Peyer's patch (tissue), 4 donors: ENCODE measurements at regions not wholly inside any gene's neighbourhood (a gene's known extent, or its start where the extent isn't known, plus 50 kb on each side); places are given as distances from the start of the nearest gene placed in this dataset.

Experiments used
- DNase-seq, 3 donors: peaks; one replicate each; pipeline ENCODE4 v3.0.0-alpha.2; 2017 to 2019
- H3K27ac ChIP-seq, 4 donors: fragments of 200-600 bp; sonication (generic); one replicate each; pipeline ENCODE4 v1.5.1; 2016 to 2019
- H3K27me3 ChIP-seq, 2 donors: fragments of 200-600 bp; sonication (generic); one replicate each; pipeline ENCODE4 v1.5.1; 2019
- H3K36me3 ChIP-seq, 3 donors: fragments of 200-600 bp; sonication (generic); one replicate each; pipeline ENCODE4 v1.5.1; 2016 to 2019
- H3K4me1 ChIP-seq, 4 donors: fragments of 200-600 bp; sonication (generic); one replicate each; pipeline ENCODE4 v1.5.1; 2016 to 2019
- H3K4me3 ChIP-seq, 4 donors: fragments of 200-600 bp; sonication (generic); 1 replicate in 3 of 4; 2 replicates in 1 of 4; pipeline ENCODE4 v1.5.1; 2016 to 2019; ENCODE audit warnings: mild to moderate bottlenecking in 1 of 4
- H3K9me3 ChIP-seq, 4 donors: fragments of 200-600 bp; sonication (generic); one replicate each; pipeline ENCODE4 v1.5.1; 2016 to 2019; ENCODE audit warnings: mild to moderate bottlenecking in 1 of 4
- POLR2A ChIP-seq, 2 donors: fragments of 450-650 bp; IDR thresholded peaks; one replicate each; pipeline ENCODE4 v1.5.1; 2017; ENCODE audit warnings: antibody characterized with exemption in 2 of 2, mild to moderate bottlenecking in 2 of 2, moderate library complexity in 2 of 2
- TF ChIP-seq, protein P1 (sequence below), 6 experiments: fragments of 450-650 bp in 4 of 6; fragments of 200-600 bp in 2 of 6; sonication (generic) in 1 of 6; IDR thresholded peaks; one replicate each; pipeline ENCODE4 v1.5.1; 2017 to 2019; ENCODE audit warnings: antibody characterized with exemption in 6 of 6, mild to moderate bottlenecking in 3 of 6, moderate library complexity in 1 of 6

DNA sequence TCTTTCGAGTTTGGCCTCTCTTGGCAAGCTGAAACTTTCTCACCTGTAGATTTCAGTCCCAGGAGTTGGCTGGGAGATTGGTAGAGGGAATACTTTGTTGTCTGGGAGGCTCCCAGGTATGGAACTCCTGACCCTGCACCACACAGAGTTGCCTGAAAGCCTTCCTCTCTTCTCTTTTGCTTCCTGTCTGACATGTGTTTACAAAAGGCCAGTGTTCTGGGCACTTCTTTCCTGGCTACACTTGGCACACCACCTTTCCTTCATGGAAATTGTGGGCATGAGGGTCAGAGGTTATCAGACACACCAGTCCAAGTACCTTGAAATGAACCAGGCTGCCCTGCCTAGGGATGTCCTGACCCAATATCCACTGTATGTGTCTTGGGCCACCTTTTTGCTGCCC, 123.7 kb downstream of the ABHD5 start:
- Histone ChIP-seq H3K27ac (no peak overlapping the region), H3K4me1 (no peaks in the 10 kb centered on the region), H3K27me3 (no peaks in the 10 kb centered on the region), H3K36me3 (no peaks in the 10 kb centered on the region), H3K9me3 (no peaks in the 10 kb centered on the region), H3K4me3 (no peak overlapping the region)
- TF ChIP-seq, protein P1, sequence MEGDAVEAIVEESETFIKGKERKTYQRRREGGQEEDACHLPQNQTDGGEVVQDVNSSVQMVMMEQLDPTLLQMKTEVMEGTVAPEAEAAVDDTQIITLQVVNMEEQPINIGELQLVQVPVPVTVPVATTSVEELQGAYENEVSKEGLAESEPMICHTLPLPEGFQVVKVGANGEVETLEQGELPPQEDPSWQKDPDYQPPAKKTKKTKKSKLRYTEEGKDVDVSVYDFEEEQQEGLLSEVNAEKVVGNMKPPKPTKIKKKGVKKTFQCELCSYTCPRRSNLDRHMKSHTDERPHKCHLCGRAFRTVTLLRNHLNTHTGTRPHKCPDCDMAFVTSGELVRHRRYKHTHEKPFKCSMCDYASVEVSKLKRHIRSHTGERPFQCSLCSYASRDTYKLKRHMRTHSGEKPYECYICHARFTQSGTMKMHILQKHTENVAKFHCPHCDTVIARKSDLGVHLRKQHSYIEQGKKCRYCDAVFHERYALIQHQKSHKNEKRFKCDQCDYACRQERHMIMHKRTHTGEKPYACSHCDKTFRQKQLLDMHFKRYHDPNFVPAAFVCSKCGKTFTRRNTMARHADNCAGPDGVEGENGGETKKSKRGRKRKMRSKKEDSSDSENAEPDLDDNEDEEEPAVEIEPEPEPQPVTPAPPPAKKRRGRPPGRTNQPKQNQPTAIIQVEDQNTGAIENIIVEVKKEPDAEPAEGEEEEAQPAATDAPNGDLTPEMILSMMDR (IDR thresholded peaks at IDR 0.05), result no peak
- no peak for TF ChIP-seq POLR2A (IDR thresholded peaks at IDR 0.05)
- DNase-seq, result no peak

DNA sequence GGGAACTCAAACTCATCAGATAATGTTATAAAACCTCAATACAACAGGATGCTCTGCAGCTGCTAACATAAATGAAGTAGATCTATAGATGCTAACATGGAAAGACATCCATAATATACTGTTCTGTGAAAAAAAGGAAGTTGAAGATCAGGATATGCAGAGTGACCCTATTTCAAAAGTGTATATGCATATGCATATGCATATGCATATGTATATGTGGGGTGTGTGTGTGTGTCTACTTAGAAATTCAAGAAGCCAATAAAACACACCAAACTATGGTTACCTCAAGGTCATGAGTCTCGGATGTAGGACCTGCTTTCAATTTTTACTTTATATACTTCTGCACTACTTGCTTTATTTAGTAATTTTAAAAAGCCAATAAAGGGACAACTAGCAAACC, 125.6 kb downstream of the ABHD5 start:
- no peak for DNase-seq
- Histone ChIP-seq H3K27ac (no peak overlapping the region), H3K4me3 (no peak overlapping the region), H3K27me3 (no peaks in the 10 kb centered on the region), H3K4me1 (no peaks in the 10 kb centered on the region), H3K36me3 (no peaks in the 10 kb centered on the region), H3K9me3 (no peaks in the 10 kb centered on the region)
- no peak for TF ChIP-seq POLR2A (IDR thresholded peaks at IDR 0.05)
- TF ChIP-seq, protein P1 (IDR thresholded peaks at IDR 0.05), result no peak

DNA sequence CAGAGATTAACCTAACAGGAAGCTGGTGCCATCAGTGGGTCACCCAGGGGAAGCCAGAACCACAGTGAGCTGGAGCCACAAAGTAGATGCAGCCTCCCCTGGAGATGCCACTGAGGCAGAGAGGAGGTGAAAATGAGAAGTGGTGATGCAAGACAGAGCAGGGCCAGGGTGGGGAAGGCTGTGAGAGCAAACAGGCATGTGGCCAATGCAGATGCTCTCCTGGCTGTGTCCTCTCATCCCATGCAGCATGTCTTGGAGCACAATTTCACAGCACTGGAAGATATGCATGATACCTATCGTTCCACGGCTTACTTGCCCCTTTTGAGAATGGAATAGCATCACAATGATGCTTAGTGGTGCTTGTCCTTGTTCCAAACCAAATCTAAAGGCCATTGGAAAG, 126.3 kb downstream of the ABHD5 start:
- DNase-seq, result no peak
- no peaks in the 10 kb centered on the region for H3K9me3 ChIP-seq

DNA sequence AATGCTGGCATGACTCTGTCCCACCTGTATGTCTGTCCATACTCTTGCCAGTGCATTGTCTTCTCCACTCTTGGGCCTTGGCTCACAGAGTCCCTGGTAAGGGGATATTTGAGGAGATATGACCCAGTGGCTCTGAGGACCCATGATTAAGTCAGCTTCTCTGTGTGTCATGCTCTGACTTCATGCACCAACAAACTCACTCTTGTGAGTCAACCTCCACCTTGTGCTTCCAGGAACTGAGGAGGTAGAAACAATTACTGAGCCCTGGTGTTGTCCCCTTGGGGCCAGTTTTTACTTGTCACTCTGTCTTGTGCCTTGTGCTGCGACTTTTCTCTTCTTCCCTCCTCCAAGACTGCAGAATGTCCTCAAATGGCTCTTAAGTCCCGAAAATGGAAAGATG, 127.1 kb downstream of the ABHD5 start:
- no peaks in the 10 kb centered on the region for H3K36me3 ChIP-seq
- H3K4me3 ChIP-seq, result no peak overlapping the region
- H3K4me1 ChIP-seq, result no peaks in the 10 kb centered on the region
- no peaks in the 10 kb centered on the region for H3K9me3 ChIP-seq
- DNase-seq, result no peak
- H3K27me3 ChIP-seq, result no peaks in the 10 kb centered on the region
- no peak for TF ChIP-seq POLR2A (IDR thresholded peaks at IDR 0.05)
- TF ChIP-seq, protein P1 (IDR thresholded peaks at IDR 0.05), result no peak
- H3K27ac ChIP-seq, result no peak overlapping the region

More for the DNA sequence above, 126.3 kb downstream of the ABHD5 start:
- Histone ChIP-seq H3K4me3 (no peak overlapping the region), H3K27me3 (no peaks in the 10 kb centered on the region), H3K27ac (no peak overlapping the region), H3K4me1 (no peaks in the 10 kb centered on the region), H3K36me3 (no peaks in the 10 kb centered on the region)
- TF ChIP-seq, protein P1 (IDR thresholded peaks at IDR 0.05), result no peak
- TF ChIP-seq POLR2A (IDR thresholded peaks at IDR 0.05), result no peak

DNA sequence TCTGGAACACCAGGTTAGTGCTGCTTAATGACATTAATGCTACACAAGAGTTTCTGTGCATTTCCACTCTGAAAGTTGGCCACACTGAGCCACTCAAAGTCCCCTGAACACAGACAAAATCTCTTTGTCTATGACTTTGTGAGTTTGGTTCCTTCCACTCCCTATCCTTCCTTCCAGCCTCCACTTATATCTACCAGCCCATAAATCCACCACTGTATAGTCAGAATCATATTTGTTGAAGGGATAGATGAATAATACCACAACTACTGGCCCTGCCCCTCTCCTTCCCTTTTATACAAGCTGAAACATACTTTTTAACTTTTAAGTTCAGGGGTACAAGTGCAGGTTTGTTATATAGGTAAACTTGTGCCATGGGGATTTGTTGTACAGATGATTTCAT, 127.5 kb downstream of the ABHD5 start:
- TF ChIP-seq, protein P1 (IDR thresholded peaks at IDR 0.05), result no peak
- no peak for TF ChIP-seq POLR2A (IDR thresholded peaks at IDR 0.05)
- Histone ChIP-seq H3K36me3 (no peaks in the 10 kb centered on the region), H3K4me1 (no peaks in the 10 kb centered on the region), H3K4me3 (no peak overlapping the region), H3K27me3 (no peaks in the 10 kb centered on the region), H3K27ac (no peak overlapping the region), H3K9me3 (no peaks in the 10 kb centered on the region)
- DNase-seq, result no peak
